GM19099 (cell line): ENCODE measurements at regions not wholly inside any gene's neighbourhood (a gene's known extent, or its start where the extent isn't known, plus 50 kb on each side); places are given as distances from the start of the nearest gene placed in this dataset.

ENCODE experiments used
- POLR2A ChIP-seq: IDR thresholded peaks from 3 replicates; pipeline ENCODE4 v1.6.1; 2011; ENCODE audit warnings: low read depth; ENCODE audit not compliant: insufficient read length; ENCODE audit errors: extremely low read depth

DNA sequence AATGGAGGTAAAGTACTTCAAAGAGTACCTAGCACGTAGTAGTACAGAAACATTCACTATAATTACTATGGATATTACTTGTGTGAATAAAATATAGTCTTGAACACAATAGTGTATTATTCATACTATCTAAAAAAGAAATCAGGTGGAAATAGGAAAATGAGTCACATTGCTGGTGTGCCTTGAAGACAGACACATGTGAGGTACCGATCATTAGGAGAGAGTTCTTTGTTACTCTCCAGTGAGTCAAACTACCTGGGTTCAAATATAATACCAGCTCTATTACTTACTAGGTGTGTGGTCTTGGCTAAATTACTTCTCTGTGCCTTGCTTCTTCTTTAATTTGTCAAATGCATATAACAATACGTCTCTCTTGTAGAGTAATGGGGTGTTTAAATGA is 50.8 kb upstream of the BEND6 start:
- TF ChIP-seq POLR2A: no peak

DNA sequence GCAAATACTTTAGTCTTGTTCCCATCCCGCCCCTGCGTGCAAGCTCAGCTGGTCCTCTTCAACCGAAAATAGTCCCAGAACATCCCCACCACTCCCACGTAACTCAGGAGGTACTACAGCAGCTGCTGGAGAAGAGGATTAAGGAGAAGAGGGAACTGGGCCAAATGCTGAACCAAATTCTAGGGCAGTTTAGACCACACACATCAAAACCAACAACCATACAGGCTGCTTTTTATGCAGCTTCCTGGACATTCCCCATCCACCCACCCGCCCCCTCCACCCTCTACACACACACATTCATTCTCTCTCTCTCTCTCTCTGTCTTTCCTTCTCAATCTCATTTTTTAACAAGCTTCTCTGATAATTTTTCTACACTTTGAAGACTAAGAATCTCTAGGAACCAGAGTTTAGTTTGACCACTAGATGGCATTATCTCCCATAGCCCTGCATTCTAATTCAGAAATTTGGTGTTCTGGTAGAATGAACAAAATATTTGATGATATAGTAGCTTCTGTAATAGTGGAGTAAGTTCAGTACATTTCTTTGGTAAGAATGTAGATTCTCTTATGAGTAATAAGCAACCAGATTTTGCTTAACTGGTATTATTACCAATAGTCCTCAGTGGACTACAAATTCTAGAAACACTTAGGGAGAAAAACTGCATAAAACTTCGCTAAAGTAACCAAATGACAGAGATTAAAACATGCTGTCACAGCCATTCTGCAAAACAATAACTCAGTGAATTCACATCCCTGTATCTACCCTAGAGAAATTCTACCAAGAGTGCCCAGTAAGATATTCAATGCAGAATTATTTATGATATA is 52.1 kb upstream of the BEND6 start:
- TF ChIP-seq POLR2A: no peak

DNA sequence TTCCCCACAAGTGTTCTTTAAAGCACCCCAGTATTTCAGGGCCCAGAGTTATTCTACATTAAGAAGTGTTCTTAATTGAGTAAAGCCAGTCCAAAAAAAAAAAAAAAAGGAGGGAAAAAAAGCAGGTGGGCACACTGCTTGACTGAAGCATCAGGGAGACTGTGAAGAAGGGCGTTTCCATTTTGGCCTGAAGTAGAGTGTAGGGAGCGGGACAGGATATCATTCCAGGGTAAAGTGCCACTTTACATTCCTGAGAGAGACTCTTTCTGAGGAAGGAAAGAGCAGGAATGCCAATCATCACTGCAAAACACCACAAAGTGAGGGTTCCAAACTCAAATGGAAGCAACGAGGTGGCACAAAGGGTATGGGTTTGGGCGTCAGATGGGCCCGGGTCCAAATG is 54.1 kb upstream of the BEND6 start:
- TF ChIP-seq POLR2A: no peak

DNA sequence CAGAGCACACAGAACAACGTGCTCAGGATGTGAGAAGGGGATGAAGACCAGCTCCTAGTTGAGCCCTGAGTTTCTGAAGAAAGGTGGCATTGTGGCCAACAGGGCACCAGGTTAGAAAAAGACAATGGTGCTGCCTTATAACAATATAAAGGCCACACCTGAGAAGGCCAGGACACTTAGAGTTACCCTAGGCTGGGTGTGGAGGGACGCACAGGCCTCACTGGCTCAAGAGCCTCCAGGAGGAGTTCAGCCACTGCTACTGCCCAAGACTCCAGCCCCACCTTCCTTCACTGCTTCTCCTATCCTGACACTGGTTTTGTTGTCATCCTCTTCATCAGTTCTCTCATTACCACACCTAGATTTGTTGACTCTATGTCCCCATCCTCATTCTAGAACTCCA is 55.2 kb upstream of the BEND6 start:
- TF ChIP-seq POLR2A: no peak

DNA sequence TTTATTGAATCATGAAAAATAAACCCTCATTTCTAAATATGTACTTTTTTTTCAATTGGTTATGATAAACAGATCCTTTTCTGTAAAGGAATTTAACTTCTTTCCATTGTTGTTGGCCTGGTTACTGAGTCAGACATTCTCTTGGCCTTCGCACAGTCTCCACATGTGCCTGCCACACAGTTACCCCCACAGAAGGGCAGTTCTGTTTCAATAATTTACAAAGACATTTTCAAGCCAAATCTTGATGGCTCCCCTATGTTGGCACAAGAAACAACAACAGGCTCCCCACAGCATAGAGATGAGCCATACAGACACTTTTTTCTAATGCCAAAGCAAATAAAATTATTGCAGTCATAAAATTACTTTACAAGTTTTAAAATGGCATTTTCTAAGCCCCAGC is 55.6 kb upstream of the BEND6 start:
- no peak for TF ChIP-seq POLR2A

DNA sequence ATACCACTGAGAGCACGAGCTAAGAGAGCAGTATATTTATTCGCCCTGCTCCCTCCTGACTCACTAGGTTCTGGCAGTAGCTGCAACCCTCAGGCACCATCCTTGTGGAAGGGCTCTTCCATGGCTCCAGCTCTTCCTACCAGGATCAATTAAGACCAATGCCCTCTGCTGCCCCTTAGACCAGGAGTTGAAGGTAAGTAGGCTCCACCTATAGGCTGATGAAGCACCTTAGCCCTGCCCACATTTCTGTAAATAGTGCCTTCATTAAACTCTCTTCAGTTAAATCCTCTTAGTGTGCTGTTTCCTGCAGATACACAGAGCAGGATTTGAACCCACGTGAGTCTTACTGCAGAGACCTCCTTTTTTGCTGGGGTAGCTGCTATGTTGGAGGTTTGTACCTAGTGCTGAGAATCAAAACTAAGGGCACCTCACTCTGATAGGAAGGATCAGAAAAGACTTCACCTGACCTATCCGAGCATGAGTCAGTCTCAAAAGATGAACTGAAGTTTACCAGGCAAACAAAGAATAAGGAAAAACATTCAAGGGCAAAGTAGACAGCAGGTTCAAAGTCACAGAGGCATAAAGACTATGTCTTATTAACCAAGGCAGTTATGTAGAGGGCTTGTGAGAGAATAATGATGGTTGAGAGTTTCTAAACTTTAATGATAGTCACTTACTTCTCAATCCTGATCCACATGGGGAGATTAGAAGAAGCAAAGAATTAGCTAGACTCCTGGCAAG is 56.9 kb upstream of the BEND6 start:
- no peak for TF ChIP-seq POLR2A

DNA sequence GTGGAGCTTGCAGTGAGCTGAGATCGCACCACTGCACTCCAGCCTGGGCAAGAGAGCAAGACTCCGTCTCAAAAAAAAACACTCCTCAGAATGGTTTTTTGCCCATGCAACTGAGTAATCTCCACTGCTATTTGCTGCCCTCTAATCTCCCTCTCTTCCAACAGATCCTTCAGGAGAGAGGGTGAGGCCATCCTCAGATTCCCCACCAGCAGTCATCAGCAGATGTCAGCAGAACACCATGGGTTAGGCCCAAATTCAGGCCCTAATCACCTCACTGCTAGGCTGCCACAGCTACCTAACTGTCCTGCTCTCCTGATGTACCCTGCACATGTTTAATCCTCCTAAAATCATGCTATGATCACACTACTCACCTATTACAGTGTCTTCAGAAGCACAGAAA is 63.2 kb upstream of the BEND6 start:
- TF ChIP-seq POLR2A: no peak

DNA sequence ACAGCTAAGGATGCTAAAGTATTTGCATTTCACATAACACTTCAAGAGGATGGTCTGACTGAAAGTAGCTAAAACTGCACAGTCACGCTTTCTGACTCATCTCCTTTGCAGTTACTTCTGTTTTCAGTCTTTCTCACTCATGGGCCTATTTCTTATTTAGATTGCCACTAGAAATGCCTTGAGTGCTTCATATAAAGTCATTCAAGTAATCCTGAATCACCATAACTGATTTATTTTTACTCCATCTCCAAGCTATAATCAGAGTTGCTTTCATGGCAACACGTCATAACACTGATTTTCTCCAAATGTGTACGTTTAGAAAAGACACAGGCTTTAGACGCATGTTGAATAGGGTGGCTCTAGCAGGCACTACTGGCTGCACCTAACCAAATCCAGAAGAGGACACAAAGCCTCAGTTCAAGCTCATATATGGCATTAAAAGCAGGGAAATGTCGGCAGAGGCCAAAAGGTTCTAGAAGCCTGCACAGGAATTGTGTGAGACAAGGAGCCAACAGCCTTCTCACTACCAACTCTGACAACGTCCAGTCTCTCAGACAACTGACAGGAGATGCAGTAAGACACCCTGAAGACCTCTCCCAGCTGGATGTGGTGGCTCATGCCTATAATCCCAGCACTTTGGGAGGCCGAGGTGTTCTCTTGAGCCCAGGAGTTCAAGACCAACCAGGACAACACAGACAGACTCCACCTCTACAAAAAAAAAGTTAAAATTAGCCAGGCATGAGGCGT is 64.1 kb upstream of the BEND6 start:
- TF ChIP-seq POLR2A: no peak

DNA sequence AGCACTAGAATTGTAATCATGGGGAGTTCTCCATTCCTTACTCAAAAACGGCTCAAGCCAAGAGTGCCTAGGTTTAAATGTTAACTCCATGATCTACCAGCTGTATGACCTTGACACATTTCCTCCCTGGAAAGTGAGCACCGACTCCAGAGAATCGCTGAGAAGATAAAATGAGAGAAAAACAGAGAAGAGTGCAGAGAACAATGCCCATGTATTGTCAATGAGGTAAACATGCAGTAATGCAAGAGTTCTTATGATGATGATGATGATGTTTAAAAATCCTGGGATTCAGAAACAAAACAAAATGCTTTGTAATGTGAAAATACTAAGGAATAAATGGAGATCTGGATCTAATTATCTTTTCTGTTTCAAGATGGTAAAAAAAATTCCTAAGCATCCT is 64.8 kb upstream of the BEND6 start:
- TF ChIP-seq POLR2A: no peak

DNA sequence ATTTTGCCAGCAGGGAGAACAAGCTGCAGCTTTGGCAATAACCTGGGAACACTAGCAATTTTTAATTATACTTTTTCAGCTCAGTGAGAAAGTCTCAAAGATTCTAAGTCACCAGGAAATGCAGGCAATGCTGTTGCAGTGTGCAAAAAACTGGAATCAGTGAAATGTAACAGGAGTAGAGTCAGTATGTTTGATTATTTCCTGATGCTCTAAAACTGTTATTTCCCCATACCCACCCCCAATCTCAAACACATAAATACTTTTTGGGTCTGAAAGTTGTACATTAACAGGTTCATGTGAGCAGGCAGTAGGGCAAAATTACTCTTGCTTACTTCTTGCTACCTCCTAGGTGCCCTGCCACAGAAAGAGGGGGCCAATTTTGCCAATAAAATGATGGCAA is 65.4 kb upstream of the BEND6 start:
- TF ChIP-seq POLR2A: no peak

DNA sequence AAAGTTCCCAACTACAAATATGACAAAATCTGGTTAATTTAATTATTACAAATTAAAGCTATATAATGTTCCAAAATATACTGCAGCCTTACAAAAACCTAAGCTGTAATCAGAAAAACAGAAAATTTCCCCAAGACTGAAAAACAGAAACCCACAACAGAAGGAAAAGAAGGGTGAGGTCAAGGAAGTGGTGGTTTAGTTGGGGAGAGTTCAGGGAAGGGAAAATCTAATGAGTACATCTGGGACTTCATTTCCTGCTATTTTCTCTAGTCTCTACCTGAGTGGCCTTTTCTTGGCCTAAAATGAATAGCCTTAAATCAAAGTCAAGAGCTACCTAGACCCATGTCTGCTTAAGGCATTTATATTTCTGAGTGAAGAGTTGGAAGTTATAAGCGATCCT is 66.2 kb upstream of the BEND6 start:
- TF ChIP-seq POLR2A: no peak

DNA sequence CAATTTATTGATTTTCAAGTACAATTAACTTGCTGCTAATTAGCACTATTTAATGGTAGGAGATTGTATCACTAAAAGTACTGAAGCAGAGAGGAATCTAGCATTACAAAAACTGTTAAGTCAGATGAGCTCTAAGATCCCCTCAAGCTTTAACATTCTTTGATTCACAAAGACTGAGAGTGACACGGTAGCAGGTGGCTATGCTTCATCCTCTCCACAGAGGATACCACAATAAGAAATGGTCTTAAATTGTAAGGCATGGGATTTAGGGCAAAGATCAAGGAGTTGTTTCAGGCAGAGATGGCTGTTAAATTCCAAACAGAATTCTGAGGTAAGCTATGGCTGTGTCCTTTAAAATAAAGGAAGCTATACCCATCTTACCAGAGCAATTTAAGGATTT is 67.8 kb upstream of the BEND6 start:
- no peak for TF ChIP-seq POLR2A

DNA sequence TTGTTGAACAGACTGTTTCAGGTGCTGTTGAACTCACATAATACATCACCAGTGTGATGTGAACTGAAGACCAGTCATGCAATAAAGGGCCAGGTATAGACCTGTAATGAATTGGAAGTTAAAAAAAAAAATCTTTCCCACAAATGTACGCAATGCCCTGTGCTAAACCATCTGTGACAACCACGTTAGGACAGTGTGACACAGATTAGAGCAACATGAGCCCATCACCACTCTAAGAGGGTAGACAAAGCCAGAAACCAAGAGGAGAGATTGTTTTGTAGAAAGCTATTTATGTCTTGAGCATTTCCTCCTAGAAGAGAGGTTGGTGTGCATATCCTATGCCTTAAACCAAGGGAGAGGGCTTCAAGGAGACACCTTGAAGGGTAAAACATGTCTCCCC is 77.0 kb upstream of the BEND6 start:
- no peak for TF ChIP-seq POLR2A

DNA sequence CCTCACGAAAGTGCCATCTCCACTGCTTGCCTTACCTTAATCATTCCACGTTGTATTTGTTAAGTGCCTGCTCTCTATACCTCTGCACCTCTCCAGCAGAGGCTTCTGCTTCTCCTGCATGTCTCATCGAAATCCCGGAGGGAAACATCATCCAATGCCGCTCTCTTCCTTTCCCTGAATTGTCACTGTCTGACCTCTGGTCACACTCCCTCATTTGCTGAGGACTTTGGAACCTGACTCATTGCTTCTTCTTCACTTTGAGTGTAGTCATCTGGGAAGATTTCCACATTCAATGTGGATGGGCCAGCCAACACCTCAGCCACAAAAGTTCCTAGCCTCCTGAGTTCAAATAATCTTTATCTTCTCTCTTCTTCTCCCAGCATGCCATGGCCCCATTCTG is 78.9 kb upstream of the BEND6 start:
- no peak for TF ChIP-seq POLR2A

DNA sequence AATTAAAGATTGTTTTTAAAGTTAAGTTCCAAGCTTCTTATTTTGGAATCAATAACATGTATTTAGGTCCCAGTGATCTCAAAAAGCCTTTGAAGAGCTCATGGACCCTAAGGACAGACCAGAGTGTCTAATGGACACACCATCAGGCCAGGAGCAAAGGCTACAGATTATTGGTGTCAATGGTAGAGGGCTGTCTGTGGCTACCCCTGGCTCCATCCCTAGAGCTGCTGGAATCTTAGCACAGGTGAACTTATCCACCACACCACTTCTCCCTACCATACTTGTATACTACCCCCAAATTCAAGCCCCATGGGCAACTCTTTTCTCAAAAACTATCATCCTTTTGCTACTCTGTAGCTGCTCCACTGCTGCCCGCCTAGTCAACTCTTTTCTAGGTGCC is 79.4 kb upstream of the BEND6 start:
- no peak for TF ChIP-seq POLR2A

DNA sequence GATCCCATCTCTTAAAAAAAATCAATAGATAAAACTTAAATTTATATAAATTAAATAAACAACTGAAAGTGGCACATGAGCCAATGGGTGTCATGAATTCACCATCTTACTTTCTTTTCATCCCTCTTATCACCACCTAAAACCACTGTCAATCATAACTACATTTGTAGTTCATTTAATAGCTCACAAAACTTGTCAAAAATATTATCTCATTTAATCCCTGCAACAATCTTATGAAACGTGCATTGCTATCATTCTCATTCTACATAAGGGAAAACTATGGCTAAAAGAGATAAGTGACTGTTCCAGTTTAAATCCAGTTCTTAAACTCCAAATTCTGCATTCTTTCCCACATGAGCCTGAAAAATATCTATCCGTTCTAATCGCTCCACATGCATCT is 80.6 kb upstream of the BEND6 start:
- no peak for TF ChIP-seq POLR2A
